ENCODE measurements at regions not wholly inside any gene's neighbourhood (a gene's known extent, or its start where the extent isn't known, plus 50 kb on each side); places are given as distances from the start of the nearest gene placed in this dataset.

GRCh38 chr1:222413991-222414549 is 133.8 kb downstream of the HHIPL2 start:
- H3K27ac ChIP-seq: no peak overlapping the region
- no peaks in the 10 kb centered on the region for H3K27me3 ChIP-seq
- TF ChIP-seq CTCF (IDR thresholded peaks at IDR 0.05): no peak
- no peak for TF ChIP-seq POLR2A (IDR thresholded peaks at IDR 0.05)
- H3K36me3 ChIP-seq (replicated peaks in 1 of 2; ENCODE audit: insufficient read depth in 1 of 2, low read depth in 2 of 2): no peaks in the 10 kb centered on the region
- H3K9me3 ChIP-seq: no peaks in the 10 kb centered on the region
- no peak overlapping the region for H3K4me3 ChIP-seq
- DNase-seq (no peak), ATAC-seq (no peak)
- 60 to 83% methylated on average over 2 of the region's 2 CpGs for WGBS, 2 donors
- H3K4me1 ChIP-seq: no peaks in the 10 kb centered on the region
- intact Hi-C loops (cut with DNase I): no loop called here

DNA sequence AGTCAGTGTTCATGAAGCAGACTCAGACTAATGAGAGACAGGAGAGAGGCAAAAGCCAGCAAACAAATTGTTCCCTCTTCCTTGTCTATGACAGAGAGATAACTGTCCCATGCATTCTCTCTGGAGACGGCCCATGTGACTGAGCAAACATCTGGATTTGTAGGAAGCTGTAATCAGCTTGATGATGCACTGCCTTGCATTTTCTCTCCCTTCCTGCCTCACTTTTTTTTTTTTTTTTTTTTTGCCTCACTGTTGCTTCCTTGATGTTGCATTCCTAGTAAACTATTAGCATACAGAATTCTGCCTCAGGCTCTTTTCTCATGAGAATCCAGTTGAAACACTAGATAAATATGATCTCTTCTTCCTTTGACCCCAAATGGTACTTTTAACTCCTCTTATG is 134.5 kb downstream of the HHIPL2 start:
- no peaks in the 10 kb centered on the region for H3K36me3 ChIP-seq (replicated peaks in 1 of 2; ENCODE audit: insufficient read depth in 1 of 2, low read depth in 2 of 2)
- intact Hi-C loops (cut with DNase I): no loop called here
- no peaks in the 10 kb centered on the region for H3K9me3 ChIP-seq
- TF ChIP-seq CTCF (IDR thresholded peaks at IDR 0.05) (no peak), POLR2A (IDR thresholded peaks at IDR 0.05) (no peak)
- no peak for DNase-seq
- no peaks in the 10 kb centered on the region for H3K27me3 ChIP-seq
- no peaks in the 10 kb centered on the region for H3K4me1 ChIP-seq
- no peak overlapping the region for H3K4me3 ChIP-seq
- H3K27ac ChIP-seq: no peak overlapping the region
- WGBS, 2 donors: 28 to 33% methylated on average over 1 of the region's 1 CpG
- no peak for ATAC-seq

GRCh38 chr1:222404710-222405109 is 143.2 kb downstream of the HHIPL2 start:
- H3K27me3 ChIP-seq: no peaks in the 10 kb centered on the region
- DNase-seq: no peak
- no peak overlapping the region for H3K4me3 ChIP-seq
- ATAC-seq: no peak
- H3K4me1 ChIP-seq: no peaks in the 10 kb centered on the region
- H3K9me3 ChIP-seq: no peaks in the 10 kb centered on the region
- no peak for TF ChIP-seq POLR2A (IDR thresholded peaks at IDR 0.05)
- no peak for TF ChIP-seq CTCF (IDR thresholded peaks at IDR 0.05)
- no peak overlapping the region for H3K27ac ChIP-seq
- intact Hi-C loops (cut with DNase I): no loop called here
- H3K36me3 ChIP-seq (replicated peaks in 1 of 2; ENCODE audit: insufficient read depth in 1 of 2, low read depth in 2 of 2): no peaks in the 10 kb centered on the region
- 79 to 80% methylated on average over 4 of the region's 4 CpGs for WGBS, 2 donors

DNA sequence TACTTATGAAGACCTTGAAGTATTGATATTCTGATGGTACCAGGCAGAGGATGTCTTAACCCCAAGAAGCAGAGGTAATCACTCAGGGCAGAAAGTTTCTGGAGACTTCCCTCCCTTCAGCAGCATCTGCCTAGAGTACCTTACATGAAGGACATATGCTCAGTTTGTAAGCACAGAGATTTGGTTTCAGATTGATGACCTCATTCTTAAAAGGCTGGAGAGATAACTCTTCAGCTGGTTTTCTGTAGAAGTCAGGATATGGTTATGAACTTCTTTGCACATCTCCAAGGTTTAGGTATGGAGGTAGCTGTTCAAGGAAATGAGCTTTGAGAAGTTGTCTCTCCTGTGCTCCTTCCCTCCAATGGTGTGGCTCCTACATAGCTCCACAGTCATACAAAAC is 148.7 kb downstream of the HHIPL2 start:
- Histone ChIP-seq H3K9me3 (no peaks in the 10 kb centered on the region), H3K27me3 (no peaks in the 10 kb centered on the region), H3K27ac (no peak overlapping the region), H3K4me1 (no peaks in the 10 kb centered on the region), H3K36me3 (replicated peaks in 1 of 2; ENCODE audit: insufficient read depth in 1 of 2, low read depth in 2 of 2) (no peaks in the 10 kb centered on the region), H3K4me3 (no peak overlapping the region)
- ATAC-seq (no peak), DNase-seq (no peak)
- TF ChIP-seq CTCF (IDR thresholded peaks at IDR 0.05): no peak
- TF ChIP-seq POLR2A (IDR thresholded peaks at IDR 0.05): no peak
- intact Hi-C loops (cut with DNase I): no loop called here

GRCh38 chr1:222394224-222394623 is 153.7 kb downstream of the HHIPL2 start:
- no peak for DNase-seq
- no peaks in the 10 kb centered on the region for H3K4me1 ChIP-seq
- TF ChIP-seq POLR2A (IDR thresholded peaks at IDR 0.05) (no peak), CTCF (IDR thresholded peaks at IDR 0.05) (no peak)
- ATAC-seq: no peak
- intact Hi-C loops (cut with DNase I): no loop called here
- H3K36me3 ChIP-seq (replicated peaks in 1 of 2; ENCODE audit: insufficient read depth in 1 of 2, low read depth in 2 of 2): no peaks in the 10 kb centered on the region
- no peaks in the 10 kb centered on the region for H3K27me3 ChIP-seq
- no peak overlapping the region for H3K27ac ChIP-seq
- 53 to 67% methylated on average over 1 of the region's 1 CpG for WGBS, 2 donors
- H3K9me3 ChIP-seq: no peaks in the 10 kb centered on the region
- no peak overlapping the region for H3K4me3 ChIP-seq
